HG03280 (cell line): ENCODE measurements at regions not wholly inside any gene's neighbourhood (a gene's known extent, or its start where the extent isn't known, plus 50 kb on each side); places are given as distances from the start of the nearest gene placed in this dataset.

ENCODE experiments used
- ATAC-seq: cut with Tn5 transposase; IDR thresholded peaks from one replicate; pipeline ENCODE4 v1.9.1; 2021; ENCODE audit warnings: mild to moderate bottlenecking, moderate library complexity; ENCODE audit not compliant: unreplicated experiment

- ATAC-seq, result no peak
Observed at GRCh38 chr2:37425408-37425807, 81.0 kb downstream of the QPCT start.

GRCh38 chr2:37427241-37427640 lies 82.8 kb downstream of the QPCT start:
- ATAC-seq, result no peak

GRCh38 chr2:37436323-37436722 lies 91.9 kb downstream of the QPCT start:
- no peak for ATAC-seq

GRCh38 chr2:37439131-37439642 lies 94.8 kb downstream of the QPCT start:
- no peak for ATAC-seq

- no peak for ATAC-seq
Observed at GRCh38 chr2:37441055-37441454, 96.6 kb downstream of the QPCT start.

GRCh38 chr2:37443082-37443481 lies 98.7 kb downstream of the QPCT start:
- ATAC-seq, result no peak

GRCh38 chr2:37447446-37447845 lies 103.0 kb downstream of the QPCT start:
- ATAC-seq, result no peak

- ATAC-seq, result no peak
Observed at GRCh38 chr2:37448342-37449120, 104.1 kb downstream of the QPCT start.

- ATAC-seq, result no peak
Observed at GRCh38 chr2:37449761-37450296, 105.4 kb downstream of the QPCT start.

- no peak for ATAC-seq
Observed at GRCh38 chr2:37453027-37453426, 108.6 kb downstream of the QPCT start.

GRCh38 chr2:37454851-37455762 lies 110.7 kb downstream of the QPCT start:
- no peak for ATAC-seq

- no peak for ATAC-seq
Observed at GRCh38 chr2:37456479-37456878, 112.0 kb downstream of the QPCT start.

- ATAC-seq, result no peak
Observed at GRCh38 chr2:37457401-37457901, 113.0 kb downstream of the QPCT start.

- no peak for ATAC-seq
Observed at GRCh38 chr2:37458133-37458532, 113.7 kb downstream of the QPCT start.

- no peak for ATAC-seq
Observed at GRCh38 chr2:37459095-37459981, 114.9 kb downstream of the QPCT start.

GRCh38 chr2:37460896-37461229 lies 116.4 kb downstream of the QPCT start:
- ATAC-seq, result no peak

GRCh38 chr2:37464067-37464466 lies 119.6 kb downstream of the QPCT start:
- ATAC-seq, result no peak

- no peak for ATAC-seq
Observed at GRCh38 chr2:37466533-37467222, 122.2 kb downstream of the QPCT start.

GRCh38 chr2:37468170-37468569 lies 123.7 kb downstream of the QPCT start:
- ATAC-seq, result no peak

- ATAC-seq, result no peak
Observed at GRCh38 chr2:37469126-37469525, 124.7 kb downstream of the QPCT start.
